ENCODE measurements at regions not wholly inside any gene's neighbourhood (a gene's known extent, or its start where the extent isn't known, plus 50 kb on each side); places are given as distances from the start of the nearest gene placed in this dataset.

- H3F3A ChIP-seq (ENCODE audit: insufficient read depth, low read length, poor library complexity, severe bottlenecking), result no peaks in the 10 kb centered on the region
- TF ChIP-seq EZH2 (IDR thresholded peaks at IDR 0.05; ENCODE audit: borderline replicate concordance, insufficient read depth, low read length, poor library complexity, severe bottlenecking) (no peak), TAF1 (IDR thresholded peaks at IDR 0.05; ENCODE audit: low read depth) (no peak), RAD21 (conservative IDR thresholded peaks at IDR 0.05) (no peak), MXI1 (conservative IDR thresholded peaks at IDR 0.05; ENCODE audit: poor library complexity, severe bottlenecking) (no peak), POLR2AphosphoS5 (IDR thresholded peaks at IDR 0.05) (no peak), REST (IDR thresholded peaks at IDR 0.05; ENCODE audit: borderline replicate concordance) (no peak), EP300 (conservative IDR thresholded peaks at IDR 0.05; ENCODE audit: poor library complexity, severe bottlenecking) (no peak), SMC3 (conservative IDR thresholded peaks at IDR 0.05; ENCODE audit: poor library complexity) (no peak), CTCF (IDR thresholded peaks at IDR 0.05; ENCODE audit: poor library complexity, severe bottlenecking) (no peak)
- no peak overlapping the region for H3K27ac ChIP-seq (ENCODE audit: low read length)
- no peak overlapping the region for H3K4me3 ChIP-seq (ENCODE audit: low read length)
- no peak overlapping the region for H3K4me2 ChIP-seq (ENCODE audit: low read length)
- H3K9ac ChIP-seq (ENCODE audit: low read length), result no peak overlapping the region
- H3K79me2 ChIP-seq (replicated peaks; ENCODE audit: insufficient read depth, low read length), result no peaks in the 10 kb centered on the region
- H2AFZ ChIP-seq (ENCODE audit: low read depth, low read length), result no peak overlapping the region
- H3K27me3 ChIP-seq (ENCODE audit: insufficient read depth, low read depth, low read length), result no peaks in the 10 kb centered on the region
- H3K9me2 ChIP-seq (ENCODE audit: insufficient read depth, low read length), result no peaks in the 10 kb centered on the region
- H3K36me3 ChIP-seq (ENCODE audit: insufficient read depth, low read length), result no peaks in the 10 kb centered on the region
- no peaks in the 10 kb centered on the region for H3K9me3 ChIP-seq (ENCODE audit: low read length)
- H4K20me1 ChIP-seq (ENCODE audit: insufficient read depth), result no peaks in the 10 kb centered on the region
Measured at GRCh38 chr7:113548561-113548960, 370.2 kb downstream of the PPP1R3A start.

- no peaks in the 10 kb centered on the region for H3K9me2 ChIP-seq (ENCODE audit: insufficient read depth, low read length)
- H3F3A ChIP-seq (ENCODE audit: insufficient read depth, low read length, poor library complexity, severe bottlenecking), result no peaks in the 10 kb centered on the region
- H3K79me2 ChIP-seq (replicated peaks; ENCODE audit: insufficient read depth, low read length), result no peaks in the 10 kb centered on the region
- no peak overlapping the region for H3K9ac ChIP-seq (ENCODE audit: low read length)
- TF ChIP-seq TAF1 (IDR thresholded peaks at IDR 0.05; ENCODE audit: low read depth), result no peak
- TF ChIP-seq SMC3 (conservative IDR thresholded peaks at IDR 0.05; ENCODE audit: poor library complexity), result no peak
- TF ChIP-seq RAD21 (conservative IDR thresholded peaks at IDR 0.05), result no peak
- TF ChIP-seq REST (IDR thresholded peaks at IDR 0.05; ENCODE audit: borderline replicate concordance), result no peak
- no peak for TF ChIP-seq EZH2 (IDR thresholded peaks at IDR 0.05; ENCODE audit: borderline replicate concordance, insufficient read depth, low read length, poor library complexity, severe bottlenecking)
- TF ChIP-seq MXI1 (conservative IDR thresholded peaks at IDR 0.05; ENCODE audit: poor library complexity, severe bottlenecking), result no peak
- TF ChIP-seq POLR2AphosphoS5 (IDR thresholded peaks at IDR 0.05), result no peak
- no peak for TF ChIP-seq EP300 (conservative IDR thresholded peaks at IDR 0.05; ENCODE audit: poor library complexity, severe bottlenecking)
- no peaks in the 10 kb centered on the region for H3K27me3 ChIP-seq (ENCODE audit: insufficient read depth, low read depth, low read length)
- H3K27ac ChIP-seq (ENCODE audit: low read length), result no peak overlapping the region
- H4K20me1 ChIP-seq (ENCODE audit: insufficient read depth), result no peaks in the 10 kb centered on the region
- H2AFZ ChIP-seq (ENCODE audit: low read depth, low read length), result no peak overlapping the region
- no peaks in the 10 kb centered on the region for H3K9me3 ChIP-seq (ENCODE audit: low read length)
- H3K36me3 ChIP-seq (ENCODE audit: insufficient read depth, low read length), result no peaks in the 10 kb centered on the region
- no peak overlapping the region for H3K4me2 ChIP-seq (ENCODE audit: low read length)
- H3K4me3 ChIP-seq (ENCODE audit: low read length), result no peak overlapping the region
Measured at GRCh38 chr7:113548137-113548536, 370.7 kb downstream of the PPP1R3A start.
